PC-3 (cell line): ENCODE measurements at regions not wholly inside any gene's neighbourhood (a gene's known extent, or its start where the extent isn't known, plus 50 kb on each side); places are given as distances from the start of the nearest gene placed in this dataset.

Experiments
- ATAC-seq: fragments of 200-7000 bp; cut with Tn5 transposase; 2 replicates; pipeline ENCODE4 v1.9.1; 2020; ENCODE audit warnings: mild to moderate bottlenecking, moderate library complexity
- BruUV-seq: library from RNA; stranded (reverse); fragments of 400-500 nt; replicated peaks from 2 replicates; lab custom pipeline; 2021; lab: Mats Ljungman, UMichigan
- CTCF ChIA-PET: fragments of 300-600 bp; sonication (Branson Sonifier 250); formaldehyde crosslinking; loops from one replicate; lab custom pipeline; 2022; ENCODE audit warnings: antibody characterized with exemption; lab: Charles Lee
- POLR2A ChIA-PET: fragments of 300-600 bp; sonication (Branson Sonifier 250); formaldehyde crosslinking; loops from one replicate; lab custom pipeline; 2022; ENCODE audit warnings: antibody characterized with exemption; ENCODE audit not compliant: unreplicated experiment; lab: Charles Lee
- DNase-seq: peaks from one replicate; pipeline ENCODE4 v3.0.0-alpha.2; 2015
- H2AFZ ChIP-seq: fragments of 300-600 bp; sonication (generic); 2 replicates; pipeline ENCODE4 v1.6.0; 2016; ENCODE audit warnings: antibody characterized with exemption, low read length
- H3F3A ChIP-seq: fragments of 300-600 bp; sonication (generic); one replicate; pipeline ENCODE4 v1.6.0; 2017; ENCODE audit warnings: antibody characterized with exemption, low read length, control low read depth, mild to moderate bottlenecking; ENCODE audit not compliant: unreplicated experiment
- H3K27ac ChIP-seq: fragments of 300-600 bp; sonication (generic); 2 replicates; pipeline ENCODE4 v1.5.1; 2016; ENCODE audit warnings: mild to moderate bottlenecking, low read length
- H3K27me3 ChIP-seq: fragments of 300-600 bp; sonication (generic); 2 replicates; pipeline ENCODE4 v1.6.1; 2016; ENCODE audit warnings: low read length, mixed read lengths
- H3K36me3 ChIP-seq: fragments of 300-600 bp; sonication (generic); 2 replicates; pipeline ENCODE4 v1.6.1; 2016; ENCODE audit warnings: low read depth, mixed run types, low read length, mixed read lengths
- H3K4me1 ChIP-seq: fragments of 300-600 bp; sonication (generic); 2 replicates; pipeline ENCODE4 v1.5.1; 2016; ENCODE audit warnings: low read length; ENCODE audit not compliant: insufficient read depth
- H3K4me2 ChIP-seq: fragments of 300-600 bp; sonication (generic); 2 replicates; pipeline ENCODE4 v1.6.0; 2016; ENCODE audit warnings: low read length
- H3K4me3 ChIP-seq: fragments of 300-600 bp; sonication (generic); 2 replicates; pipeline ENCODE4 v1.5.1; 2016; ENCODE audit warnings: mild to moderate bottlenecking, low read length, mixed read lengths
- H3K79me2 ChIP-seq: fragments of 300-600 bp; sonication (generic); 2 replicates; pipeline ENCODE4 v1.6.1; 2017; ENCODE audit warnings: low read length, mixed read lengths
- H3K9ac ChIP-seq: fragments of 300-600 bp; sonication (generic); 2 replicates; pipeline ENCODE4 v1.6.0; 2016; ENCODE audit warnings: mild to moderate bottlenecking, low read length
- H3K9me2 ChIP-seq: fragments of 300-600 bp; sonication (generic); replicated peaks from 2 replicates; pipeline ENCODE4 v1.6.1; 2016; ENCODE audit warnings: mixed run types, low read length, mixed read lengths
- H3K9me3 ChIP-seq: fragments of 300-600 bp; sonication (generic); 2 replicates; pipeline ENCODE4 v1.6.1; 2016; ENCODE audit warnings: low read length, mixed read lengths
- H4K20me1 ChIP-seq: fragments of 300-600 bp; sonication (generic); 2 replicates; pipeline ENCODE4 v1.6.1; 2016; ENCODE audit warnings: low read length, mixed read lengths
- CTCF ChIP-seq: fragments of 300-600 bp; sonication (generic); conservative IDR thresholded peaks from 2 replicates; pipeline ENCODE4 v1.5.1; 2017; ENCODE audit warnings: antibody characterized with exemption, low read depth, mild to moderate bottlenecking, low read length
- EZH2 ChIP-seq: fragments of 300-600 bp; sonication (generic); IDR thresholded peaks from one replicate; pipeline ENCODE4 v1.6.1; 2017; ENCODE audit warnings: antibody characterized with exemption, mild to moderate bottlenecking, low read length; ENCODE audit not compliant: unreplicated experiment
- EZH2phosphoT487 ChIP-seq: fragments of 300-600 bp; sonication (generic); IDR thresholded peaks from 2 replicates; pipeline ENCODE4 v1.6.1; 2018; ENCODE audit warnings: mild to moderate bottlenecking, antibody characterized with exemption, low read length, borderline replicate concordance
- intact Hi-C: fragments of 100-400 bp; cut with micrococcal nuclease; formaldehyde crosslinking; loops from 2 replicates; pipeline ENCODE4 v1.9.0; 2023

GRCh38 chr10:9824631-9825071, 1193.0 kb upstream of the CELF2 start:
- Histone ChIP-seq H2AFZ (no peak overlapping the region), H3K36me3 (no peaks in the 10 kb centered on the region), H3K4me2 (no peak overlapping the region), H3K9me3 (no peaks in the 10 kb centered on the region), H3K27me3 (no peaks in the 10 kb centered on the region), H4K20me1 (no peaks in the 10 kb centered on the region), H3K4me1 (no peaks in the 10 kb centered on the region), H3F3A (no peaks in the 10 kb centered on the region), H3K4me3 (no peak overlapping the region), H3K9me2 (no peaks in the 10 kb centered on the region), H3K9ac (no peak overlapping the region), H3K27ac (no peak overlapping the region), H3K79me2 (no peaks in the 10 kb centered on the region)
- CTCF ChIA-PET = no interaction called here
- POLR2A ChIA-PET = no interaction called here
- no TSS peak for BruUV-seq
- ATAC-seq (no peak), DNase-seq (no peak)
- TF ChIP-seq EZH2phosphoT487 (no peak), CTCF (no peak), EZH2 (no peak)
- intact Hi-C loops = no loop called here

- intact Hi-C loops = no loop called here
- Histone ChIP-seq H3K4me2 (no peak overlapping the region), H3K36me3 (no peaks in the 10 kb centered on the region), H3K9ac (no peak overlapping the region), H3K9me2 (no peaks in the 10 kb centered on the region), H3K27me3 (no peaks in the 10 kb centered on the region), H3K9me3 (no peaks in the 10 kb centered on the region), H2AFZ (no peak overlapping the region), H3K4me1 (no peaks in the 10 kb centered on the region), H3K4me3 (no peak overlapping the region), H4K20me1 (no peaks in the 10 kb centered on the region), H3F3A (no peaks in the 10 kb centered on the region), H3K27ac (no peak overlapping the region), H3K79me2 (no peaks in the 10 kb centered on the region)
- no TSS peak for BruUV-seq
- DNase-seq (no peak), ATAC-seq (no peak)
- TF ChIP-seq EZH2 (no peak), CTCF (no peak), EZH2phosphoT487 (no peak)
- ChIA-PET POLR2A (no interaction called here), CTCF (no interaction called here)
Observed at GRCh38 chr10:9825491-9826018, 1192.1 kb upstream of the CELF2 start.

- DNase-seq = no peak
- no peaks in the 10 kb centered on the region for H3K4me1 ChIP-seq
- BruUV-seq = no TSS peak
- no peaks in the 10 kb centered on the region for H3K9me3 ChIP-seq
- H3K9me2 ChIP-seq = no peaks in the 10 kb centered on the region
- H3K27ac ChIP-seq = no peak overlapping the region
- no peak for ATAC-seq
- POLR2A ChIA-PET = no interaction called here
- H4K20me1 ChIP-seq = no peaks in the 10 kb centered on the region
- H3F3A ChIP-seq = no peaks in the 10 kb centered on the region
- no peak overlapping the region for H2AFZ ChIP-seq
- H3K4me3 ChIP-seq = no peak overlapping the region
- no peaks in the 10 kb centered on the region for H3K79me2 ChIP-seq
- intact Hi-C loops = no loop called here
- CTCF ChIA-PET = no interaction called here
- no peak overlapping the region for H3K4me2 ChIP-seq
- H3K27me3 ChIP-seq = no peaks in the 10 kb centered on the region
- TF ChIP-seq EZH2 = no peak
- TF ChIP-seq CTCF = no peak
- H3K36me3 ChIP-seq = no peaks in the 10 kb centered on the region
- no peak overlapping the region for H3K9ac ChIP-seq
Observed at GRCh38 chr10:9828110-9828509, 1189.6 kb upstream of the CELF2 start.
